ENCODE measurements at regions not wholly inside any gene's neighbourhood (a gene's known extent, or its start where the extent isn't known, plus 50 kb on each side); places are given as distances from the start of the nearest gene placed in this dataset.

GRCh38 chr5:107032629-107033028 is 638.1 kb downstream of the EFNA5 start:
- TF ChIP-seq CTCF (conservative IDR thresholded peaks at IDR 0.05; ENCODE audit: low read depth, low read length), result no peak
- no peak overlapping the region for H3K4me3 ChIP-seq (ENCODE audit: low read depth, low read length)
- no peak for DNase-seq (ENCODE audit: low read depth)

- no peak overlapping the region for H3K4me3 ChIP-seq (ENCODE audit: low read depth, low read length)
- no peak for DNase-seq (ENCODE audit: low read depth)
- no peak for TF ChIP-seq CTCF (conservative IDR thresholded peaks at IDR 0.05; ENCODE audit: low read depth, low read length)
Measured at GRCh38 chr5:107028938-107029337, 641.8 kb downstream of the EFNA5 start.

GRCh38 chr5:107025712-107026497 is 644.8 kb downstream of the EFNA5 start:
- no peak overlapping the region for H3K4me3 ChIP-seq (ENCODE audit: low read depth, low read length)
- TF ChIP-seq CTCF (conservative IDR thresholded peaks at IDR 0.05; ENCODE audit: low read depth, low read length), result no peak
- DNase-seq (ENCODE audit: low read depth), result no peak

GRCh38 chr5:107023732-107024131 is 647.0 kb downstream of the EFNA5 start:
- no peak for TF ChIP-seq CTCF (conservative IDR thresholded peaks at IDR 0.05; ENCODE audit: low read depth, low read length)
- peak; percentile 4 for DNase-seq (ENCODE audit: low read depth)
- H3K4me3 ChIP-seq (ENCODE audit: low read depth, low read length), result no peak overlapping the region

- DNase-seq (ENCODE audit: low read depth), result no peak
- TF ChIP-seq CTCF (conservative IDR thresholded peaks at IDR 0.05; ENCODE audit: low read depth, low read length), result no peak
- H3K4me3 ChIP-seq (ENCODE audit: low read depth, low read length), result no peak overlapping the region
Measured at GRCh38 chr5:107021575-107021974, 649.2 kb downstream of the EFNA5 start.

- no peak overlapping the region for H3K4me3 ChIP-seq (ENCODE audit: low read depth, low read length)
- TF ChIP-seq CTCF (conservative IDR thresholded peaks at IDR 0.05; ENCODE audit: low read depth, low read length), result no peak
- DNase-seq (ENCODE audit: low read depth), result no peak
Measured at GRCh38 chr5:107020626-107021025, 650.1 kb downstream of the EFNA5 start.

GRCh38 chr5:107017616-107018015 is 653.1 kb downstream of the EFNA5 start:
- TF ChIP-seq CTCF (conservative IDR thresholded peaks at IDR 0.05; ENCODE audit: low read depth, low read length), result no peak
- H3K4me3 ChIP-seq (ENCODE audit: low read depth, low read length), result no peak overlapping the region
- no peak for DNase-seq (ENCODE audit: low read depth)

All from choroid plexus epithelial cell (primary cell).